ENCODE measurements at regions not wholly inside any gene's neighbourhood (a gene's known extent, or its start where the extent isn't known, plus 50 kb on each side); places are given as distances from the start of the nearest gene placed in this dataset.

DNA sequence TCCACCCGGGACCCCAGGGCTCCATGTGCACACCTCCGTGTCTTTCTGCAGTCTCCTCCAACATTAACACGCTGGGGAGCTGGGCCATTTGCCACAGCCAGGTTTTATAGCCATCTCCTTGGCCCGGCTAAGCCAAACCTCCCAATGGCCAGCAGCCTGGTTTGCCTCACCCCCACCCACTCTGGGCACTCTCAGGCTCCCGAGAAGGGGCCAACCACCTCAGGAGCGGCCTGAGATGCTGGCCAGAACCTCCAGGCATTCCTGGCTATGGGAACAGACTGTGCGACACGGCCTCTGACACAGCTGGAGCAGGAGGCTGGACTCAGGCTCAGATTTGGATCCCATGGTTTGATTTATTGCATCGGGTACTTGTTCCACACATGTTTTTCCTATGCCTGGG, 289.7 kb downstream of the RPLP1 start:
- TF ChIP-seq, protein P1, sequence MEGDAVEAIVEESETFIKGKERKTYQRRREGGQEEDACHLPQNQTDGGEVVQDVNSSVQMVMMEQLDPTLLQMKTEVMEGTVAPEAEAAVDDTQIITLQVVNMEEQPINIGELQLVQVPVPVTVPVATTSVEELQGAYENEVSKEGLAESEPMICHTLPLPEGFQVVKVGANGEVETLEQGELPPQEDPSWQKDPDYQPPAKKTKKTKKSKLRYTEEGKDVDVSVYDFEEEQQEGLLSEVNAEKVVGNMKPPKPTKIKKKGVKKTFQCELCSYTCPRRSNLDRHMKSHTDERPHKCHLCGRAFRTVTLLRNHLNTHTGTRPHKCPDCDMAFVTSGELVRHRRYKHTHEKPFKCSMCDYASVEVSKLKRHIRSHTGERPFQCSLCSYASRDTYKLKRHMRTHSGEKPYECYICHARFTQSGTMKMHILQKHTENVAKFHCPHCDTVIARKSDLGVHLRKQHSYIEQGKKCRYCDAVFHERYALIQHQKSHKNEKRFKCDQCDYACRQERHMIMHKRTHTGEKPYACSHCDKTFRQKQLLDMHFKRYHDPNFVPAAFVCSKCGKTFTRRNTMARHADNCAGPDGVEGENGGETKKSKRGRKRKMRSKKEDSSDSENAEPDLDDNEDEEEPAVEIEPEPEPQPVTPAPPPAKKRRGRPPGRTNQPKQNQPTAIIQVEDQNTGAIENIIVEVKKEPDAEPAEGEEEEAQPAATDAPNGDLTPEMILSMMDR (IDR thresholded peaks at IDR 0.05): no peak
- no peak for TF ChIP-seq EZH2phosphoT487 (IDR thresholded peaks at IDR 0.05; ENCODE audit: borderline replicate concordance, low read depth)

Data from SK-N-SH (cell line).